AG09309 (cell line): ENCODE measurements at regions not wholly inside any gene's neighbourhood (a gene's known extent, or its start where the extent isn't known, plus 50 kb on each side); places are given as distances from the start of the nearest gene placed in this dataset.
A peak's percentile ranks its signal among the peaks of the same experiment; 100 is the strongest.

Experiments used
- DNase-seq: peaks from one replicate; pipeline ENCODE4 v3.0.0-alpha.2; 2010; ENCODE audit warnings: low read depth
- H3K4me3 ChIP-seq: 2 replicates; pipeline ENCODE4 v1.5.1; 2011; ENCODE audit warnings: mild to moderate bottlenecking, low read depth, low read length, moderate library complexity; ENCODE audit not compliant: control insufficient read depth
- CTCF ChIP-seq: IDR thresholded peaks from 2 replicates; pipeline ENCODE4 v1.5.1; 2011; ENCODE audit warnings: mild to moderate bottlenecking, low read depth, low read length, inconsistent platforms; ENCODE audit not compliant: insufficient read depth, control insufficient read depth; ENCODE audit errors: missing control alignments

- DNase-seq, result no peak
- no peak overlapping the region for H3K4me3 ChIP-seq
- no peak for TF ChIP-seq CTCF
These were observed 644.9 kb downstream of the CCDC171 start for GRCh38 chr9:16197578-16198370.

GRCh38 chr9:16198996-16199395, 646.2 kb downstream of the CCDC171 start:
- no peak for TF ChIP-seq CTCF
- no peak overlapping the region for H3K4me3 ChIP-seq
- DNase-seq, result no peak

GRCh38 chr9:16202221-16202620, 649.4 kb downstream of the CCDC171 start:
- DNase-seq, result no peak
- no peak for TF ChIP-seq CTCF
- no peak overlapping the region for H3K4me3 ChIP-seq

- no peak for TF ChIP-seq CTCF
- H3K4me3 ChIP-seq, result no peak overlapping the region
- DNase-seq, result peak; percentile 84
These were observed 650.3 kb downstream of the CCDC171 start for GRCh38 chr9:16202914-16203728.

GRCh38 chr9:16203729-16204573, 651.1 kb downstream of the CCDC171 start:
- no peak overlapping the region for H3K4me3 ChIP-seq
- no peak for DNase-seq
- TF ChIP-seq CTCF, result no peak

GRCh38 chr9:16205455-16205854, 652.6 kb downstream of the CCDC171 start:
- no peak for DNase-seq
- TF ChIP-seq CTCF, result no peak
- H3K4me3 ChIP-seq, result no peak overlapping the region
